ENCODE measurements at regions not wholly inside any gene's neighbourhood (a gene's known extent, or its start where the extent isn't known, plus 50 kb on each side); places are given as distances from the start of the nearest gene placed in this dataset.

DNA sequence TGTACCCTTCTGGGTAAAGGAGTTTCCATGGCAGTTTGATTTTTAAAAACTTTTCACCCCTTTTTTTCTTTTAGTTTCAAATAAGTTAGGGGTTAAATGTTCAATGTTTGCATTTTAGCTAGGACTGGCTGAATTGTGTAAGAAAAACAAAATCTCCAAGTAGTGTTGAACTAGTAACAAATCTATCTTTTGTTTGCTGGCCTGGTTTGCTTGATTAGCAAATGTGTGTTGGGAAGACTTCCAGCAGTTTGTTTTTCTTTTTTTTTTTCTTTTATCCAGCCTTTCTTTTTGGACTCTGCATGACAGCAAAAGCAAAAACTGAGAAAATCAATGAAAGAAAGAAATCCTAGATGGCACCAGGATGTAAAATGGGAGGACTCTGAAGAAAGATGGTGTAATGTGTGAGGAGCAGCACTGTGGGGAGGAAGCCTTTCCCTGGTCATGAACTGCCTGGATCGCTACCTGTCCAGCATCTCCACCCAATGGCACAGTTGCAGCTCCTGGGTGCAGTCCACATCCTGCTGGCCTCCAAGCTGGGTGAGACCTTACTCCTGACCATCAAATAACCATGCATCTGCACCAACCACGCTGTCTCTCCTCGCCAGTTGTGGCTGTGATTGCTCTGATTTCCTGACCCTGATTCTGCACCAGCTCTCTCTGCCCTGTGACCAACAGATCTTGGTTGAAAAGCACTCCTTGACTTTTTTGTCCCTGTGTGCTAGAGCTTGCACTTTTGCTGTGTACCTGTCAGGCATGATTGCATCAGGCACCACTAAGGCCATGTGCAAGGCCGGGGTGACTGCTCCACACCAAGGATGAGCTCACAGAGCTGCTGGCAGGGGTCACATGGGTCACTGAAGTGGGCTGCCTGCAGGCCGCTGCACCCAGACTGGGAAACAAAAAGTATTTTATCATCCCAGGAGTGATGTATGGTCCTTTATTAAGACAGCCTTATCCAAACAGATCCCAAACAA lies 71.2 kb upstream of the ZNF236 start:
- DNase-seq: no peak
- Histone ChIP-seq H3K27me3 (no peaks in the 10 kb centered on the region), H3K27ac (no peak overlapping the region), H3K4me3 (no peak overlapping the region), H3K36me3 (no peaks in the 10 kb centered on the region), H3K9me3 (peaks cover 10 to 11% of the 10 kb centered on the region in 2 donors), H3K4me1 (no peaks in the 10 kb centered on the region)
- WGBS, 2 donors (ENCODE audit: low coverage in 1 of 2): 92 to 94% methylated on average over 3 to 5 of the region's 5 CpGs
- in situ Hi-C loops (cut with MboI; ENCODE audit: low pct_ligation_motif_present in 1 of 4, low pct_unique_long_range_greater_than_20kb in 1 of 4, low sequenced_read_pairs in 3 of 4) (no loop called here), intact Hi-C loops (cut with DNase I; ENCODE audit: low total_unique reads) (no loop called here)
- no peak for TF ChIP-seq POLR2A (IDR thresholded peaks at IDR 0.05)
- no peak for TF ChIP-seq EP300 (IDR thresholded peaks at IDR 0.05; ENCODE audit: low read depth)
- TF ChIP-seq, protein P1, sequence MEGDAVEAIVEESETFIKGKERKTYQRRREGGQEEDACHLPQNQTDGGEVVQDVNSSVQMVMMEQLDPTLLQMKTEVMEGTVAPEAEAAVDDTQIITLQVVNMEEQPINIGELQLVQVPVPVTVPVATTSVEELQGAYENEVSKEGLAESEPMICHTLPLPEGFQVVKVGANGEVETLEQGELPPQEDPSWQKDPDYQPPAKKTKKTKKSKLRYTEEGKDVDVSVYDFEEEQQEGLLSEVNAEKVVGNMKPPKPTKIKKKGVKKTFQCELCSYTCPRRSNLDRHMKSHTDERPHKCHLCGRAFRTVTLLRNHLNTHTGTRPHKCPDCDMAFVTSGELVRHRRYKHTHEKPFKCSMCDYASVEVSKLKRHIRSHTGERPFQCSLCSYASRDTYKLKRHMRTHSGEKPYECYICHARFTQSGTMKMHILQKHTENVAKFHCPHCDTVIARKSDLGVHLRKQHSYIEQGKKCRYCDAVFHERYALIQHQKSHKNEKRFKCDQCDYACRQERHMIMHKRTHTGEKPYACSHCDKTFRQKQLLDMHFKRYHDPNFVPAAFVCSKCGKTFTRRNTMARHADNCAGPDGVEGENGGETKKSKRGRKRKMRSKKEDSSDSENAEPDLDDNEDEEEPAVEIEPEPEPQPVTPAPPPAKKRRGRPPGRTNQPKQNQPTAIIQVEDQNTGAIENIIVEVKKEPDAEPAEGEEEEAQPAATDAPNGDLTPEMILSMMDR (IDR thresholded peaks at IDR 0.05): no peak
- TF ChIP-seq POLR2AphosphoS5 (IDR thresholded peaks at IDR 0.05): no peak

DNA sequence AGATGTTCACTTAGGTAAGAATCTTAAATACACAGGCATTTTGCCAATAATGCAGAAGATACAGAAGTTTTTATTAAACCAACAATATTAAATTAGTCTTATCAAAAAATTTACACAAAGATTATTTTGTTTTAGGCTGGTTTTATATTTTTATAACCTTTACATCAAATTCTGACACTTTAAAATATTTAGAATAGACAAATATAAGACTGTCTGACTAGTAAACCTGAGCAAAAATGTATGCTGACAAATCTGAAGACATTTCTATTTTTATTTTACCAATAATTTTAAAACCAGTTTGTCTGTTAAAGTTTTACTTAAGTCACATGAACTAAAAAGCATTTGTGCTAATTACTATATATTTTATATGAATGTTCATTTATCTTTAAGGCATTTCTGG lies 72.1 kb upstream of the ZNF236 start:
- no peak overlapping the region for H3K27ac ChIP-seq
- in situ Hi-C loops (cut with MboI; ENCODE audit: low pct_ligation_motif_present in 1 of 4, low pct_unique_long_range_greater_than_20kb in 1 of 4, low sequenced_read_pairs in 3 of 4): no loop called here
- H3K27me3 ChIP-seq: no peaks in the 10 kb centered on the region
- H3K4me3 ChIP-seq: no peak overlapping the region
- TF ChIP-seq POLR2A (IDR thresholded peaks at IDR 0.05) (no peak), POLR2AphosphoS5 (IDR thresholded peaks at IDR 0.05) (no peak), EP300 (IDR thresholded peaks at IDR 0.05; ENCODE audit: low read depth) (no peak)
- TF ChIP-seq, protein P1 (IDR thresholded peaks at IDR 0.05): no peak
- H3K4me1 ChIP-seq: no peaks in the 10 kb centered on the region
- DNase-seq: no peak
- H3K9me3 ChIP-seq: peaks cover 10 to 11% of the 10 kb centered on the region in 2 donors
- H3K36me3 ChIP-seq: no peaks in the 10 kb centered on the region
- intact Hi-C loops (cut with DNase I; ENCODE audit: low total_unique reads): no loop called here

DNA sequence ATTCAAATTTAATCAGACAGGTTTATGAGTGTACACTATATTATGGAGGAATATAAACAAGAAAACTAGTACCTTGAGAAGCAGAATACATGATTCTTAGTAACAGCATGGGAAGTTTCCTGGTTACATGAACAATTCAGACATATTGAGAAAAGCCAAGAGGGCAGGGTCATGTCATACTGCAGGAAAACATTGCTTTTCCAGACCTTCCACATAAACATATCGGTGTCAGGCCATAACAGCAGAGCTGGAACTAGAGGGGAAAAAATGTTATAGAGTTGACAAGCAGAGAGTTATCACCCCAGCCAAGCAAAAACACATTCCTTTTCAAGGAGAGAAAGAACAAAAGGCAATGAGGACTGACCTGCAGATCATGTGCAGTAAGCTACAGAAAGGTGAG lies 74.7 kb upstream of the ZNF236 start:
- no peaks in the 10 kb centered on the region for H3K27me3 ChIP-seq
- no peak for DNase-seq
- no peak overlapping the region for H3K27ac ChIP-seq
- no peak overlapping the region for H3K4me3 ChIP-seq
- H3K9me3 ChIP-seq: peaks cover 10 to 11% of the 10 kb centered on the region in 2 donors
- TF ChIP-seq EP300 (IDR thresholded peaks at IDR 0.05; ENCODE audit: low read depth): no peak
- no peak for TF ChIP-seq POLR2AphosphoS5 (IDR thresholded peaks at IDR 0.05)
- no peak for TF ChIP-seq POLR2A (IDR thresholded peaks at IDR 0.05)
- TF ChIP-seq, protein P1 (IDR thresholded peaks at IDR 0.05): no peak
- no peaks in the 10 kb centered on the region for H3K36me3 ChIP-seq
- in situ Hi-C loops (cut with MboI; ENCODE audit: low pct_ligation_motif_present in 1 of 4, low pct_unique_long_range_greater_than_20kb in 1 of 4, low sequenced_read_pairs in 3 of 4) (no loop called here), intact Hi-C loops (cut with DNase I; ENCODE audit: low total_unique reads) (no loop called here)
- H3K4me1 ChIP-seq: no peaks in the 10 kb centered on the region
- WGBS, 2 donors (ENCODE audit: low coverage in 1 of 2): 74% methylated on average over 1 of the region's 1 CpG; no CpG with 5 or more reads in 1 of the 2 donors

DNA sequence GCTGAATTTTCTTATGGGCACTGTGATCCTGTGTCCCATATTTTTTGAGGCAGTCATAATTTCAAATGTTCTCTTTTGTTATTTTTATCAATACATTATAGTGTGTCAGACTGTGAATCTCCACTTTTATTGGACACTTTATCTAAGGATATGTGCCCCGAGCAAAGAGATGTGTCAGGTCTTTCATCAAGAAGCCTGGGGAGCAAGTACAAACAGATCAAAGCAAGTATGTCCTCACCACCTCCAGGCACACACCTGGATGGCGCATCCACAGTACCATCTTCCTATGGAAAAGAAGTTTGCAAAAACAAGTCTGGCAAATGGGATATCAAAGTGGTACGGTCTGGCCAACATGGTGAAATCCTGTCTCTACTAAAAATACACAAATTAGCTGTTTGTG lies 81.0 kb upstream of the ZNF236 start:
- 72 to 91% methylated on average over 3 of the region's 3 CpGs for whole genome bisulfite sequencing, 2 donors (ENCODE audit: low coverage in 1 of 2)
- Histone ChIP-seq H3K27ac (no peak overlapping the region), H3K27me3 (no peaks in the 10 kb centered on the region), H3K36me3 (no peaks in the 10 kb centered on the region), H3K4me3 (no peak overlapping the region), H3K4me1 (peaks cover 0 to 9% (median 4%) of the 10 kb centered on the region in 4 donors), H3K9me3 (no peaks in the 10 kb centered on the region)
- in situ Hi-C loops (cut with MboI; ENCODE audit: low pct_ligation_motif_present in 1 of 4, low pct_unique_long_range_greater_than_20kb in 1 of 4, low sequenced_read_pairs in 3 of 4): no loop called here
- TF ChIP-seq POLR2AphosphoS5 (IDR thresholded peaks at IDR 0.05) (no peak), POLR2A (IDR thresholded peaks at IDR 0.05) (no peak)
- TF ChIP-seq, protein P1 (IDR thresholded peaks at IDR 0.05): no peak
- intact Hi-C loops (cut with DNase I; ENCODE audit: low total_unique reads): no loop called here
- no peak for DNase-seq

All from transverse colon (tissue), 4 donors.